Psoas muscle (tissue), 7 donors: ENCODE measurements at regions not wholly inside any gene's neighbourhood (a gene's known extent, or its start where the extent isn't known, plus 50 kb on each side); places are given as distances from the start of the nearest gene placed in this dataset.

Source experiments
- ATAC-seq, 4 donors: fragments of 200-7000 bp; cut with Tn5 transposase; one replicate each; pipeline ENCODE4 v1.9.1; 2020; ENCODE audit warnings: moderate library complexity in 3 of 4, mild to moderate bottlenecking in 2 of 4
- DNase-seq, 2 donors: peaks; one replicate each; pipeline ENCODE4 v3.0.0-alpha.2; 2020
- H3K27ac ChIP-seq: fragments of 200-600 bp; one replicate; pipeline ENCODE4 v1.8.0; 2022
- H3K27me3 ChIP-seq, 3 donors: fragments of 200-600 bp in 1 of 3; one replicate each; pipeline versions ENCODE4 v1.6.1 to v1.8.0; 2013 to 2022; ENCODE audit warnings: low read length in 2 of 3, mild to moderate bottlenecking in 2 of 3, moderate library complexity in 1 of 3; ENCODE audit not compliant: insufficient read depth in 3 of 3
- H3K36me3 ChIP-seq, 2 donors: fragments of 200-600 bp in 1 of 2; one replicate each; pipeline versions ENCODE4 v1.6.1 to v1.8.0; 2013 to 2022; ENCODE audit warnings: low read depth in 1 of 2, mild to moderate bottlenecking in 1 of 2, moderate library complexity in 1 of 2; ENCODE audit not compliant: insufficient read depth in 1 of 2
- H3K4me1 ChIP-seq: fragments of 200-600 bp; one replicate; pipeline ENCODE4 v1.8.0; 2022
- H3K4me3 ChIP-seq: fragments of 200-600 bp; one replicate; pipeline ENCODE4 v1.8.0; 2022; ENCODE audit warnings: mild to moderate bottlenecking
- H3K9me3 ChIP-seq: fragments of 200-600 bp; one replicate; pipeline ENCODE4 v1.8.0; 2022
- CTCF ChIP-seq: fragments of 200-600 bp; IDR thresholded peaks from one replicate; pipeline ENCODE4 v1.8.0; 2022; ENCODE audit warnings: antibody characterized with exemption
- WGBS, 3 donors: extraction: QIAGEN DNeasy Blood & Tissue Kit; methylation state at CpG; one replicate each; pipeline versions ENCODE4 v1.1.6 to v1.1.7; 2013; 5-methylcytosine and 5-hydroxymethylcytosine counted together
- intact Hi-C, 2 donors: fragments of 100-400 bp; cut with DNase I; formaldehyde crosslinking; loops; one replicate each; pipeline versions ENCODE4 v1.11.0 to v1.14.2; 2022
- donor health status: healthy with polysubstance abuse.
- donor health status: DM: no; HTN: no; CAD: no; lungs with moderate emphysema.
- donor health status: Bipolar disorder and iron deficiency.
- donor health status: healthy.
- donor health status: DM: yes; HTN: yes; CAD: no.
- donor health status: DM: no; HTN: no; CAD: no.
- donor health status: DM: yes; HTN: yes; CAD: no.

GRCh38 chr5:27257696-27258095 lies 219.3 kb upstream of the CDH9 start:
- ATAC-seq = no peak
- Histone ChIP-seq H3K27me3 (no peaks in the 10 kb centered on the region), H3K27ac (no peak overlapping the region), H3K9me3 (no peaks in the 10 kb centered on the region), H3K4me3 (no peak overlapping the region), H3K4me1 (no peaks in the 10 kb centered on the region), H3K36me3 (no peaks in the 10 kb centered on the region)
- DNase-seq = no peak
- no peak for TF ChIP-seq CTCF
- intact Hi-C loops = no loop called here
- WGBS, 3 donors = 79 to 81% (median 80%) methylated on average over 3 of the region's 3 CpGs

- no peak for ATAC-seq
- no peak overlapping the region for H3K4me3 ChIP-seq
- no peaks in the 10 kb centered on the region for H3K27me3 ChIP-seq
- DNase-seq = no peak
- no peaks in the 10 kb centered on the region for H3K9me3 ChIP-seq
- no peaks in the 10 kb centered on the region for H3K36me3 ChIP-seq
- H3K4me1 ChIP-seq = no peaks in the 10 kb centered on the region
- intact Hi-C loops = no loop called here
- no peak for TF ChIP-seq CTCF
- WGBS, 3 donors = 67 to 78% (median 72%) methylated on average over 2 of the region's 2 CpGs
- H3K27ac ChIP-seq = no peak overlapping the region
Measured at GRCh38 chr5:27252911-27253310, 214.5 kb upstream of the CDH9 start.

GRCh38 chr5:27242258-27242626 lies 203.9 kb upstream of the CDH9 start:
- Histone ChIP-seq H3K27ac (no peak overlapping the region), H3K36me3 (no peaks in the 10 kb centered on the region), H3K9me3 (no peaks in the 10 kb centered on the region), H3K4me3 (no peak overlapping the region), H3K4me1 (no peaks in the 10 kb centered on the region), H3K27me3 (no peaks in the 10 kb centered on the region)
- intact Hi-C loops = no loop called here
- DNase-seq (no peak), ATAC-seq (no peak)
- TF ChIP-seq CTCF = no peak
- WGBS, 3 donors = 70 to 82% (median 80%) methylated on average over 2 of the region's 2 CpGs

- intact Hi-C loops = no loop called here
- Histone ChIP-seq H3K27ac (no peak overlapping the region), H3K4me3 (no peak overlapping the region), H3K4me1 (no peaks in the 10 kb centered on the region), H3K27me3 (no peaks in the 10 kb centered on the region), H3K36me3 (no peaks in the 10 kb centered on the region), H3K9me3 (no peaks in the 10 kb centered on the region)
- no peak for TF ChIP-seq CTCF
- DNase-seq = no peak
- WGBS, 3 donors = 46 to 57% (median 51%) methylated on average over 5 of the region's 5 CpGs
- ATAC-seq = peak in 1 of 4 donors; percentile 68
Measured at GRCh38 chr5:27241564-27242257, 203.3 kb upstream of the CDH9 start.

- Histone ChIP-seq H3K9me3 (no peaks in the 10 kb centered on the region), H3K4me1 (no peaks in the 10 kb centered on the region), H3K4me3 (no peak overlapping the region), H3K36me3 (no peaks in the 10 kb centered on the region), H3K27ac (no peak overlapping the region), H3K27me3 (no peaks in the 10 kb centered on the region)
- WGBS, 3 donors = 69 to 77% (median 72%) methylated on average over 2 of the region's 2 CpGs
- DNase-seq (no peak), ATAC-seq (no peak)
- no peak for TF ChIP-seq CTCF
- intact Hi-C loops = no loop called here
Measured at GRCh38 chr5:27240791-27241190, 202.4 kb upstream of the CDH9 start.
